Posterior vena cava (tissue), 2 donors: ENCODE measurements at regions not wholly inside any gene's neighbourhood (a gene's known extent, or its start where the extent isn't known, plus 50 kb on each side); places are given as distances from the start of the nearest gene placed in this dataset.
A peak's percentile ranks its signal among the peaks of the same experiment; 100 is the strongest.

Source experiments
- DNase-seq: peaks from one replicate; pipeline ENCODE4 v3.0.0-alpha.2; 2020; ENCODE audit warnings: low spot score
- intact Hi-C, 2 donors: fragments of 100-400 bp; cut with DNase I; formaldehyde crosslinking; loops; one replicate each; pipeline versions ENCODE4 v1.14.1 to v1.14.2; 2022 to 2023
- donor health status: DM: yes; HTN: yes; CAD: no.
- donor health status: DM: yes; HTN: yes; CAD: no.

DNA sequence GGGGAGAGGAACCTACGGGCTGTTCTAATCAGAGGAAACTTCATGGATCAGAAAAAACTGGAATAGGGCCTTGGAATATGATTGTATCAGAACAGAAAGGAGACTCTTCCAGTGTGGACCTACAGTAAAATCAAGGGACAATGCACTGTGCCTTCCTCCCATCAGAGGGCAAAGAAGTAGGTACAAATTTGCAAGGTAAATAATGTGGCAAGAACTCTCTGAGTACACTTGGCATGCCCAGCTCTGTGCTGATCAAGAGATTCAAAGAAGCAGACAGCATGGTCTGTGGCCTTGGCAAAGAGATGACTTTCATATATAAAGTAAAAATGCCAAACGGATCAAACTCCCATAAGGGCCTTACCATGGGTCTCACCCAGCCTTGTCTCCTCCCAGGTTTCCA, 242.6 kb upstream of the OSR1 start:
- intact Hi-C loops = no loop called here
- no peak for DNase-seq

DNA sequence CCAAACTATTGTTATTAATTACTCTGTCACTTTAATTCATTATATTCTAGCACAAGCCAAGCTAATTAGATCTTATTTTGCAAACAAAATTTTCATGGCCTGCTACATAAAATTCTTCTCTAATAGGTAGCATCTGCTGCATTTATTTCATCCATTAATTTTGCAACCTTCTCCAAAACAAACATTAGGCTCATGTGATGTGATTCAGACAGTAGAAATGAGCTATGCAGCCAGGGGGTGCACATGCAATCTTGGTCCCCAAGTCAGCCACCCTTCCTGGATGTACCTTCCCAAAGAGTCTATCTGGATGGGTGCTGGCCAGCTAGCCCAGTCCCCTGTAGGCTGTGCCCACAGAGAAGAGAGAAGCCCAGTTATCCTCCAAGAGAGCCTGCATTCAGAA, 242.1 kb upstream of the OSR1 start:
- no peak for DNase-seq
- intact Hi-C loops = no loop called here

DNA sequence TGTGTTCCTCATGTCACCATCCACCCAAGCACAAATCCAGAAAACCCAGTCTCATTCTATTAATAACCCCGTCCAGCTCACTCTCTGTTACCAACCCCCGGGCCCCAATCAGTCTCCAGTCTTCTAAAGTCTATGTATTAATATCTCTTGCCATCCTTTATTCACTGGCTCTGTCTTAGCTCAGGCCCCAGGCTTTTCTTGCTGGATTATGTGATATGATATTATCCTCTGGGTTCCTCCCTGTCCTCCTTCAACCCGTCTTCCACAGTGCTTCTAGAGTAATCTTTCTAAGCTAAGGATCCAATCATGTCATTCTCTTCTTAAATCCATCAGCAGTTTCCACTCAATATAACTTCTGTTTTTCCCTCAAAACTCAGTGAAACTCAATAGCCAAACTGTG, 240.5 kb upstream of the OSR1 start:
- no peak for DNase-seq
- intact Hi-C loops = no loop called here

DNA sequence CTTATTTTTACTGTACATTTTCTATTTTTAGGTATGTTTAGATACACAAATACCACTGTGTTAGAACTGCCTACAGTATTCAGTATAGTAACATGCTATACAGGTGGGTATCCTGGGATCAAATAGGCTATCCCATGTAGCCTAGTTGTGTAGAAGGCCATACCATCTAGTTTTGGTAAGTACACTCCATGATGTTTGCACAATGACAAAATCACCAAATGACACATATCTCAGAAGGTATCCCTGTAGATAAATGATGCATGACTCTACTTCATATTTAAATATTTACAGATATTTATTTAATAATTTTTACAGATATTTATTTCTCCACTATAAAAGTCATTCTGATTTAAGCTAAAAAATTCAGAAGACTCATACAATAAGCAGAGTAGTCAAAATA, 233.8 kb upstream of the OSR1 start:
- DNase-seq = no peak
- intact Hi-C loops = no loop called here

DNA sequence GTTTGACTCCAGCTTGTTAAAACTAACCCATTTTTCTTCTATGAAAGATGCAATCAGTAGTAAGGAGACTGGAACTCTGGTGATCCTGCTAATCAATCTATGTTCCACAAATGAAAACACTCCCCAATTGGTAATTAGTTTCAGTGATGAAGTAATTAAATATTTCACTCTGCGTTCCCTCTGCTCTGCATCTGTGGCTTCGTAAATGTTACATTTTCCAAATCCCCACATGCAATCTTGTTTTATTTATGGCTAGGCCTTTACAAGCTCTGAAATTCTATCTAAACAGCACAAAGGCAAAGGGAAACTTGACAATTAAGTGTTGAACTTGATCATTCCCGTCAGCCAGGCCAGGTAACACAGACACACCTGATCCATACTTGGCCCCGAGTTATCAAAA, 231.4 kb upstream of the OSR1 start:
- intact Hi-C loops = no loop called here
- DNase-seq = no peak

DNA sequence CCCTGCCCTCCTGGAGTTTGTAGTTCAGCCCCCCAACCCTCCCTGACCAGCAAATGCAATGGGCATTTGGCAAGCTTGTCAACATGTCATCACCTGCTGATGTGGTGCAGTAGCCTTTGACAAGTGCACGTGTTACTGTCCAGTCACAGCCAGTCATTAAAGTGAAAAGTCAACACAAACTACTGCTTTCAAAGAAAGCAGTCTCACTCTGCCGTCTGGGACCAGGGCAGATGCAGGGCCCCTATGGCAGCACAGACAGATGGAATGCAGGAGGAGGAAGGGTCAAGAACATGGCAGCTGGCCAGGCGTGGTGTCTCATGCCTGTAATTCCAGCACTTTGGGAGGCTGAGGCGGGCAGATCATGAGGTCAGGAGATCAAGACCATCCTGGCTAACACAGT, 222.4 kb upstream of the OSR1 start:
- intact Hi-C loops = no loop called here
- DNase-seq = no peak

DNA sequence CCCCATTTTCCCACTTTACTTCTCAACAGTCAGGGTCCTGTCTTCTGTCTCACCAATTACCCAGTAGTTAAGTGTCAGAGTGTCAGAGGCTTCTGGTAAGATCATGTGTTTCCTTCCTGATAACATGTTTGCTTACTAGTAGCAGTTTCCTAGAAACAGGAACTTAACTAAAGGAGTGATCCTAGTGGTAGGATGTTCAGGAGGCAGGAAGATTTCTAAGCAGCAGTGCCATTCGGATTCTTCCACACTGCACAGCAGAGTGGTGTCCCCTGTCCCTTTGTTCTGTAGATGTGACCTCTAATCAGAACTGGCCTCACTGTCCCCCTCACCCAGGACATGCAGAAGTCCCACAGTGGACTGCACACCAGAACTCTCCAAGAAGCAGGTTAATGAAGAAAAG, 221.8 kb upstream of the OSR1 start:
- DNase-seq = no peak
- intact Hi-C loops = no loop called here

DNA sequence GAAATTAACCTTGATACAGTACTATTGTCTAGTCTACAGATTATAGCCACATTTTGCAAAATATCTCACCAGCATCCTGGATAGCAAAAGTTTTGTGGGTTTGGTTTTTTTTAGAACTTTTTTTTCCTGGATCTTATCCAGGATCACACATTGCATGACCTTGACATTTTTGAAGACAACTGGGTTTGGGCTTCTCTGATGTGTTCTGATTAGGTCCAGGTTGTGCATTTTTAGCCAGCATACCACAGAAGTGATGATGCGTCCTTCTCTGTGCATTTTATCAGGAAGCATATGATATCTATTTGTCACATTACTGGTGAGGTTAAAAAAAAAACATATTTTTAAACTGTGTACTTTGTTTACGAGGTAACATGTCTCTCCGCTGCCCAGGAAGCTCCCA, 221.0 kb upstream of the OSR1 start:
- intact Hi-C loops = no loop called here
- DNase-seq = no peak

DNA sequence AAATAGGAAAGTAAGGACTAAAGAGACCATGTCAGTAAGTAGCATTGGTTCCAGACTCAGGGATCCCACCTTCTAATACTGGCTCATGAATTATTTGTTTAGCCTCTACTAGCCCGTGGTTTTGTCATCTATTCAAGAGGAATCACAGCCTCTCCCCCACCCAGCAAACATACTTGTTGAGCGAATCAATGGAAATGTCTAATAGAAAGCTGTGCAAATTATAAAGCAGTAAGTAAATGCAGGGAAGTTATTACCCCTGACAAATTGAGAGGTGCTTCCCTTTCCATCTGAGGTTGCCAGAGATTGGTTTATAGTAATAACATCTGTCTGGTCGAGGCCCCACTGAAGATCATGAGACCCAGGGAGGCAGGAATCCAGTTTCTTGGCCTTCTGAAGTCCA, 219.3 kb upstream of the OSR1 start:
- intact Hi-C loops = no loop called here
- no peak for DNase-seq

DNA sequence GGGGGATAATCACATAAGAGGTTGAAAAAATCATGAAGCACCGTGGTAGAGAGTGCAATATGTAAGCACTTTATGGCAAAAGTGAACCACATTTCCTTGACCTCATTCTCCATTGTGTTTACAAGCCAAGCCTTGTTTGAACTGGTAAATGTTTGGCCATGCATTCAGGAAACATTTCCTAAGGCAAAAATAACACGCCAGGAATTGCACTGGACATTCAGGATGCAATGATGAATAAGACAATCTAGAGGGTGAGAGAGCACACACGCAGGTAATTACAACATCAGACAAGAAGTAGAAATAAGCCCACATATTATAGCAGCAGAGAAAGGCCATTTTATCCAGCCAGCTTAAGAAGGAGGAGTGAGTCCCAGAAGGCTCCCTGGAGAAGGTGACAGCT, 218.0 kb upstream of the OSR1 start:
- intact Hi-C loops = no loop called here
- DNase-seq = no peak

DNA sequence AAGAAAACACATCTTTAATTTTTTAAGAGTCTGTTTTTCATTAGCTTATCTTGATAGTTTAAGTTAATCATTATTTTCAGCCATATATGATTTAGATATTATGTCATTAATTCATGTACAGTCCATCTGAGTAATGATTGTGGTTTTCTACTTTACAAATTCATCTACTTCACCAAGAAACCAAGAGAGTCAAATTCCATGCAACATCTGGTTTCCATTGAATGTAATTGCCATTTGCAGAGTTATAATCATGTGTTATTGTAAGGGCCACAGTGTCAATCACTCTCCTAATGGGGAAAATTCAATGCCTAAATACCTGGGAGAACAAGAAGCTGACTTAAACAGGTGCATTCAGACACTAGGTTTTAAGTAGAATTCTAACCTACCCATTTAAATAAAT, 217.2 kb upstream of the OSR1 start:
- no peak for DNase-seq
- intact Hi-C loops = no loop called here

DNA sequence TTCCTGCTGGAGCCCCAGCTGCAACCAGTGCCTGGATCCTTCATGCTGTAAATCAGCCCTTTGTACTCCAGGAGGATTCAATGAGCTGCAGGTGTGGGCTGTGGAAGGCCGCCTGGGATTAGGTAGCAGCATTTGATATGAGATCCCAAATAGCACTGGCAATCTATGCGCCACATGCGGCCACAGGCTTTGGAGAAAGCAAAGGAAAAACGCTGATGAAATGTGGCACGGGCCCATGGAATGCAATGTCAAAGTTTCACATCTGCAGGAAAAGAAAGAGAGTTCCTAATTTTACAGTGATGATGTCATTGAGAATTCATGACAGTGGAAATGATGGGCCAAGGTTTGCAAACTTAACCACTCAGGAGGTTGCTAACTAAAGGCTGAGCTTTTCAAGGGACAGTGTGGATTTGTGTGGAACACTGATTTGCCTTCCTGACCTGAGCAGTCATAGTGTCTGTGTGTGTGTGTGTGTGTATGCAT, 216.4 kb upstream of the OSR1 start:
- intact Hi-C loops = no loop called here
- DNase-seq = peak; percentile 90

DNA sequence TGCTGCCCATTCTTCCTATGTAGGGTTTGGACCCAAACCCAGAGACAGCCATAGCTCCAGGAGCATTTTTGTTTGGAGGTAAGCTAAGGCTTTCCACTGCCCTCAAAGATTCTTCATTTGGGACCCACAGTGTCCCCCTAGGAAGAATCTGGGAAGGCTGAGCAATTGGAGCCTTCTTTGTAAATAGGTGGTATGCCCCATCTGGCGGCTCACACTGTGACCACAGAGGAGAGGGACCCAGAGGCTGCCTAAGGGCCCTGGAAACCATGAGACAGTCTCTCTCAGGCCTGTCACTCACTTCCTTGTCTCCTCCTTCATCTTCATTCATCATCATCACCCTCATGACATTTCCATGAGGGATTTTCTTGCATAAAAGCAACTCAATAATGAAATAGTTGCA, 215.4 kb upstream of the OSR1 start:
- intact Hi-C loops = no loop called here
- no peak for DNase-seq

DNA sequence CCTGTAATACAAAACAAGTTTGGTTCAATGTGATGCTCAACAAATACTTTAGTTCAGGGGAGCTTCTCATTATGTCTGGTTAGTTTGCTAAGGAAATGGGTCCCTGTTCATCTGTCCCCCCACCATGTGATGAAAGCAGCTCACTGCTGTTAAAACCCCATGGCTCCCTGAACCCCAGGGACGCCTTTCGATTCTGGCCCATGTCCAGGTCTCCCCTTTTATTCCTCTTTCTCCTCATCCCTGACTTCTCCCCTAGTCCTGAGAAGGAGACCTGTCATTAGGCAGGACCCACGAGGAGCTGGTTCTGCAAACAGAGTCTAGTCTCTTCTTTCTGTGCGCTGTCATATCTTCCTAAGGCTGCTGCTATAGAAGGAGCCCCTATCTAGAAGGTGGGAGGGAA, 213.3 kb upstream of the OSR1 start:
- no peak for DNase-seq
- intact Hi-C loops = no loop called here

DNA sequence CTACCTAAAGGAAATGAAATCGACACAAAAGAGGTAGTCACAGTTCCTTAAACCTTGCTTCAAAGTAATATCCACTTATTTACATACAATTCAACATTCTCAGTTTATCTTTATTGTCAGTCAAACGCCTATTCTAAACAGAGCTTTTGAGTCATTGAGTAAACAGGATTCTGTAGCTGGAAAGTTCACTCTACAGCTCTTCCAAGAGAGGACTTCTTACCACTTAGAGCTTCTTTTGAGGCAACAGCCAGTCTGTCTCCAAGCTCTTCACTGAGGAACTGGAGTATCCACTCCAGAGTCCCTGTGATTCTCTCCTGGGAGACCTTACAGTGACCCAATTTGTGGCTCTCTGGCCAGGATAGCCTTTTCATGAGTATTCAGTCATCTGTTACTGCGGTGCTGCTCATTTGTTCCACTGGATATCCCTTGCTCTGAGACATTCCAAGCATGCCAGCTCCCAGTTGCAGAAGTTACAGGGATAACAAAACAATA, 210.9 kb upstream of the OSR1 start:
- no peak for DNase-seq
- intact Hi-C loops = no loop called here

DNA sequence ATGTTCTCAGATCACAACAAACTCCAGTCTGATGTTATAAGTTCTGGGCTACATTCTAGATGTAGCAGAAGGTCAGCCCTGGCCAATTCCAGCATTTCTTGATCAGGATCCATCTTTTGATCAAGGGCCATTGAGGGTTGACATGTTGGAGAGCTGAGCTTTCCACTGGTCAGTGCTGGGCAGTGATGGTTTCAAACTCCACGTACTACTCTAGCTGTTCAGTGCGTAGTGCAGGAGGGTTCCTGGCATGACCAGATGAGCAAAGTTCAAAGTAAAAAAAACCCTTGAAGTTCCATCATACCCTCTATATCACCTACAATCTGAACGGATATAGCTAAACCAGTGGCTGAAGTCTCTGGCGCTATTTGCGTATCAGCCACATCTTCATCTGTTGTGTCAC, 210.4 kb upstream of the OSR1 start:
- no peak for DNase-seq

DNA sequence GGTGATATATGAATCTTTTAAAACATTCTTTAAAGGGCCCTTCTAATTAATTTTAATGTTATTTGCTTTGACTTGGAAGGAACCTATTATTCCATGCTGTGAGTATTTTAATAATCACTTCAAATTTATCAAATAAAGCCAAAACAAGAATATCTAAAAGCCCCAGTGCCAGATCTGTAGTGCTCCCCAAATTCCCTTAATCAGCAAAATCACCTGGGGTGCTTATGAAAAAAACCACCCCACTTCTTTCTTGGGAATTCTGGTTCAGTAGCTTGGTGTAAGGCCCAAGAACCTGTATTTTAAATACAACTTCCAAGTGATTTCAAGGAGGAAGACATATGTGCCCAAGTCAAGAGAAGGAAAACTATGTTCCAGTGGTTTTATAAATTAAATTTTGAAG, 202.4 kb upstream of the OSR1 start:
- intact Hi-C loops = no loop called here
- DNase-seq = no peak

More for the DNA sequence above, 210.4 kb upstream of the OSR1 start:
- intact Hi-C loops = no loop called here

DNA sequence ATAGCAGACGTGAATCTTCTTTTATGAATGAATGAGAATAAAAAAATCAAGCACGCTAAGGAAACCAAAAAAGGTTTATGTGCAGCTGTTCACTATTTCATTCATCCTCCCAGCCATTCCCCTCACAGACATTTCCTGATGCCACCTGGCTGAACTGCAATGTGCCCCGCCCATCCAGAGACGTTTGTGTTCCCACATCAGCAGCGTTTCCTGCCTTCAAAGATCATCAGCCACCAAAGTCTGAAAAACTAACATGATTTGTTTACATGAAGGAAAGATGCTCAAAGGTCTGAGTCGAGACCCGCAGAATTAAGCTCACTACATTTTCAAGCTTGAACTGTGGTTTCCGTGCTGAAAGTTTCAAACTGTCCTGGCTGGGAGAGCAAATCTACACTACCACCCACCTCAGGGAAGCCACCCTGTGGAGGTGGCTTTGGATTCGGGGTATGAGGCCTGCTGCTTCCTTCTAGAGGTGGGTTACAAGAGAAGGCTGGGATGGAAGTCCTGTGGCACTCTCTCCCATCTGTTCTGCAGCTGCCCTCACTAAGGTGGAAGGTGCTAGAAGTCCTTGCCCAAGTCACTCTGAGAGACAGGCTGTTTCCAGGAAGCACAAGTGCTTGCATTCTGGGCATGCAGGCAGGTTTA, 201.3 kb upstream of the OSR1 start:
- no peak for DNase-seq
- intact Hi-C loops = no loop called here

DNA sequence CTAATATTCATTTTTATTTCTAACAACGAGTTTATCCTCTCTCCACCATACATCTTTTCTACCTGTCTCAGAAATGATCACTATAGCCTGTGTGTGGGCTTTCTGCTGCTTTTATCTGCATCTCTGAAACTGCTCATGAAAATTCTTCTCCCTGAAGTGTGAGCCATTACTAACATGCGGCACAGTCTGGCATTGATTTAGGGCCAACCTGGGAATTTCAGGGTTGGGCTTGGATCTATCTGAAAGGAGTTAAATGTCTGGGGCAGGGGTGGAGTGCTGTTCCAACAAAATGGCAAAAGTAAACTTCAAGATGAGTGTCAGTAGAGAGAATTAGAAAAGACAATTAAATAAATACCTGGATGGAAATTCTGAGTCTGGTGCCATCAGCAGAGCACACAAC, 198.2 kb upstream of the OSR1 start:
- intact Hi-C loops = no loop called here
- DNase-seq = no peak

DNA sequence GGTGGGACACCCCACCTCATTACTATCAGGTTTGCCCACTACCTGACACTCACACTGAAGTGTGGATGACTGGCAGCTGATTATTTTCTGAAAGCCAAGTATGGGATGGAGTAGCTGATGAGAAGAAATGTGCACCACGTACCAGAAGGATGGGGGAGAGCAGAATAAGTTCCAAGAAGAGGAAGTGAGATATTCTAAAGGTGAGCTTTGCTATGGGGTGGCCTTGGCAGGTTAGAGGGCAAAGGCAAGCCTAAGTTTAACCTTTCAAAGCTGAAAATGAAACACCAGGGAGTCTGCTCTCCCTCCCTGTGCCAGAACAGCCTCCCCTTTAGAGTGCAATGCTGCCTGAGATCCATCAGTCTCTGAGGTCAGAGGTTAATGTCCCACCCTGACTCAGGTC, 196.1 kb upstream of the OSR1 start:
- intact Hi-C loops = no loop called here
- no peak for DNase-seq

DNA sequence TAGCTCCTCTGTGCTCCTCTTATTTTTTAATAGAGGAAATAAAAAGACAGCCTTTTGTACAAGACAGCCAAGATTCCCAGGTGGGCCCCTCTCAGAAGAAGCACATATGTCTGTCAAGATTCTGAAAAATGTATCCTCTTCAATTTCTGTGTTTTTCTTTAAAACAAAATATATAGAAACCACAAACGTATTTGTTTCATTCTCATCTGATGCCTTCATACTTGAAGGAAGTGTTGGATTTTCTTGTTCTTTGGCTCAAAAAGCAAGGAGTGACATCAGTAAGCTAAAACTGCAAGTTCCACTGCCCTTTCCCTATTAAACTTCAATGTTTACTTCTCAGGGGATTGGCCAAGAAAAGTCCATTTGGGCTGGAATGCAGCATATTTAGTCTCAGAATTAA, 193.8 kb upstream of the OSR1 start:
- intact Hi-C loops = no loop called here
- no peak for DNase-seq

DNA sequence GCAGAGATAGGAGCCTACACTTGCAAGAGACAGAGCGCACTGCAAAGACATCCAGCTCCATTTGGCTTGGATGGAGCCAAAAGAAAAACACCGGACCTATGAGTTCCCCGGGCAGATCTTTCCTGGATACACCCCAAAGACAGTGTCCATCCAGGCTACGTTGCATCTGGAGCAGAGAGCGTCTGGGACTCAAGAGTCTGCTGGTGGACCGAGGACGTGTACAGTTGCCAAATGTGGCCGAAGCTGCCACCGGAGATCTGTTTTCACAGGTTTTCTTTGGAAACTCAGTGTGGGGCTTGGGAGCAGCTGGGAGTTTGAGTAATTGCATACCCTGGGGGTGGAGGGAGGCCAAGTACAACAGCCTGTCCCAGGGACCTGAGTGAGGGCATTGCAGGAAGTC, 192.3 kb upstream of the OSR1 start:
- DNase-seq = no peak
- intact Hi-C loops = no loop called here
